Spleen (tissue), 11 donors: ENCODE measurements at regions not wholly inside any gene's neighbourhood (a gene's known extent, or its start where the extent isn't known, plus 50 kb on each side); places are given as distances from the start of the nearest gene placed in this dataset.

Experiments
- DNase-seq: peaks from one replicate; pipeline ENCODE4 v3.0.0-alpha.2; 2020
- H3K27ac ChIP-seq, 8 donors: fragments of 200-600 bp; sonication (generic) in 7 of 8; 1 replicate in 4 of 8; 2 replicates in 4 of 8; pipeline versions ENCODE4 v1.5.0 to v1.8.0; 2016 to 2021; ENCODE audit warnings: inconsistent platforms in 4 of 8, mild to moderate bottlenecking in 4 of 8, moderate library complexity in 1 of 8
- H3K27me3 ChIP-seq, 7 donors: fragments of 200-600 bp; sonication (generic) in 6 of 7; replicated peaks in 1 of 7; 1 replicate in 4 of 7; 2 replicates in 3 of 7; pipeline versions ENCODE4 v1.5.0 to v1.8.0; 2016 to 2021; ENCODE audit warnings: inconsistent platforms in 3 of 7, mild to moderate bottlenecking in 1 of 7
- H3K36me3 ChIP-seq, 6 donors: fragments of 200-600 bp; sonication (generic) in 5 of 6; 1 replicate in 4 of 6; 2 replicates in 2 of 6; pipeline versions ENCODE4 v1.5.0 to v1.8.0; 2016 to 2021; ENCODE audit warnings: inconsistent platforms in 2 of 6
- H3K4me1 ChIP-seq, 6 donors: fragments of 200-600 bp; sonication (generic) in 5 of 6; 1 replicate in 3 of 6; 2 replicates in 3 of 6; pipeline versions ENCODE4 v1.5.0 to v1.8.0; 2016 to 2021; ENCODE audit warnings: inconsistent platforms in 3 of 6
- H3K4me3 ChIP-seq, 8 donors: fragments of 200-600 bp; sonication (generic) in 7 of 8; 1 replicate in 4 of 8; 2 replicates in 4 of 8; pipeline versions ENCODE4 v1.5.0 to v1.8.0; 2016 to 2021; ENCODE audit warnings: inconsistent platforms in 4 of 8, mild to moderate bottlenecking in 4 of 8, moderate library complexity in 2 of 8
- H3K9me3 ChIP-seq, 8 donors: fragments of 200-600 bp; sonication (generic) in 7 of 8; 1 replicate in 4 of 8; 2 replicates in 4 of 8; pipeline versions ENCODE4 v1.5.0 to v1.8.0; 2016 to 2021; ENCODE audit warnings: inconsistent platforms in 4 of 8
- POLR2A ChIP-seq, 3 donors: fragments of 450-650 bp; IDR thresholded peaks; one replicate each; pipeline ENCODE4 v1.5.1; 2017; ENCODE audit warnings: antibody characterized with exemption in 3 of 3, mild to moderate bottlenecking in 1 of 3
- POLR2AphosphoS5 ChIP-seq, 3 donors: sonication (generic); formaldehyde crosslinking; IDR thresholded peaks; one replicate each; pipeline ENCODE4 v1.5.1; 2017; ENCODE audit warnings: antibody characterized with exemption in 3 of 3
- WGBS, 5 donors: extraction: QIAGEN DNeasy Blood & Tissue Kit in 3 of 5; methylation state at CpG; one replicate each; pipeline versions ENCODE4 v1.1.5 to v1.1.7; 2013 to 2018; 5-methylcytosine and 5-hydroxymethylcytosine counted together
- intact Hi-C: fragments of 100-400 bp; cut with DNase I; formaldehyde crosslinking; loops from one replicate; pipeline ENCODE4 v1.15.0; 2023; ENCODE audit warnings: low total_unique reads
- TF ChIP-seq, protein P1 (sequence below), 11 experiments: fragments of 200-600 bp in 7 of 11; fragments of 450-650 bp in 4 of 11; sonication (generic) in 4 of 11; IDR thresholded peaks in 8 of 11; conservative IDR thresholded peaks in 3 of 11; 1 replicate in 7 of 11; 2 replicates in 4 of 11; pipeline versions ENCODE4 v1.4.0 to v1.8.0; 2016 to 2021; ENCODE audit warnings: antibody characterized with exemption in 11 of 11, inconsistent platforms in 4 of 11, mild to moderate bottlenecking in 1 of 11
- donor health status: healthy with polysubstance abuse.
- donor health status: DM: no; HTN: no; CAD: no; lungs with moderate emphysema.
- donor health status: DM: no; HTN: no; CAD: no.
- donor health status: Bipolar disorder and iron deficiency.
- donor health status: healthy.
- donor health status: DM: no; HTN: no; CAD: no.
- donor health status: DM: yes; HTN: yes; CAD: no.

DNA sequence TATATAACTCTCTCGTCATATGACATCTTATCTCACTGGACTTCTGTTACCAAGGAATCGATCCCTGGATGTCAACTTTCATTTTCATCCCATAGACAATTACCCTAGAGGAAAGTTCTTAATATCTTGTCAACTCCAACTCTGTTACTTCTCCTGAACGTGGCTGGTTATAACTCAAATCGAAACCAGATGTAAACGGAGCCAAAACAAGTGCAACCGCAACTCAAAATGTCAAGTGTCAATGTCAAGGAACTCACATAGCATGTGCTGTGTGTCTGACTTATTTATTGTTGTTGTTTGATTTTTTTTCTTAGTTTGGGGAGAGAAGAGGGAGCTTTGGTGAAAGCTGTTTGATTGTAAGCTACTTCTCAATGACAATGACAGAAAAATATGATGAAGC is 108.6 kb downstream of the VIP start:
- DNase-seq = no peak
- no peak overlapping the region for H3K27ac ChIP-seq
- H3K4me1 ChIP-seq = no peaks in the 10 kb centered on the region
- no peaks in the 10 kb centered on the region for H3K9me3 ChIP-seq
- 46 to 67% (median 59%) methylated on average over 6 of the region's 6 CpGs for WGBS, 5 donors
- no peak for TF ChIP-seq POLR2AphosphoS5 (IDR thresholded peaks at IDR 0.05)
- TF ChIP-seq POLR2A (IDR thresholded peaks at IDR 0.05) = no peak
- TF ChIP-seq, protein P1, sequence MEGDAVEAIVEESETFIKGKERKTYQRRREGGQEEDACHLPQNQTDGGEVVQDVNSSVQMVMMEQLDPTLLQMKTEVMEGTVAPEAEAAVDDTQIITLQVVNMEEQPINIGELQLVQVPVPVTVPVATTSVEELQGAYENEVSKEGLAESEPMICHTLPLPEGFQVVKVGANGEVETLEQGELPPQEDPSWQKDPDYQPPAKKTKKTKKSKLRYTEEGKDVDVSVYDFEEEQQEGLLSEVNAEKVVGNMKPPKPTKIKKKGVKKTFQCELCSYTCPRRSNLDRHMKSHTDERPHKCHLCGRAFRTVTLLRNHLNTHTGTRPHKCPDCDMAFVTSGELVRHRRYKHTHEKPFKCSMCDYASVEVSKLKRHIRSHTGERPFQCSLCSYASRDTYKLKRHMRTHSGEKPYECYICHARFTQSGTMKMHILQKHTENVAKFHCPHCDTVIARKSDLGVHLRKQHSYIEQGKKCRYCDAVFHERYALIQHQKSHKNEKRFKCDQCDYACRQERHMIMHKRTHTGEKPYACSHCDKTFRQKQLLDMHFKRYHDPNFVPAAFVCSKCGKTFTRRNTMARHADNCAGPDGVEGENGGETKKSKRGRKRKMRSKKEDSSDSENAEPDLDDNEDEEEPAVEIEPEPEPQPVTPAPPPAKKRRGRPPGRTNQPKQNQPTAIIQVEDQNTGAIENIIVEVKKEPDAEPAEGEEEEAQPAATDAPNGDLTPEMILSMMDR (IDR thresholded peaks at IDR 0.05 in 8 of 11, conservative IDR thresholded peaks at IDR 0.05 in 3 of 11) = no peak
- no peak overlapping the region for H3K4me3 ChIP-seq
- intact Hi-C loops = no loop called here
- H3K27me3 ChIP-seq = no peaks in the 10 kb centered on the region
- no peaks in the 10 kb centered on the region for H3K36me3 ChIP-seq

DNA sequence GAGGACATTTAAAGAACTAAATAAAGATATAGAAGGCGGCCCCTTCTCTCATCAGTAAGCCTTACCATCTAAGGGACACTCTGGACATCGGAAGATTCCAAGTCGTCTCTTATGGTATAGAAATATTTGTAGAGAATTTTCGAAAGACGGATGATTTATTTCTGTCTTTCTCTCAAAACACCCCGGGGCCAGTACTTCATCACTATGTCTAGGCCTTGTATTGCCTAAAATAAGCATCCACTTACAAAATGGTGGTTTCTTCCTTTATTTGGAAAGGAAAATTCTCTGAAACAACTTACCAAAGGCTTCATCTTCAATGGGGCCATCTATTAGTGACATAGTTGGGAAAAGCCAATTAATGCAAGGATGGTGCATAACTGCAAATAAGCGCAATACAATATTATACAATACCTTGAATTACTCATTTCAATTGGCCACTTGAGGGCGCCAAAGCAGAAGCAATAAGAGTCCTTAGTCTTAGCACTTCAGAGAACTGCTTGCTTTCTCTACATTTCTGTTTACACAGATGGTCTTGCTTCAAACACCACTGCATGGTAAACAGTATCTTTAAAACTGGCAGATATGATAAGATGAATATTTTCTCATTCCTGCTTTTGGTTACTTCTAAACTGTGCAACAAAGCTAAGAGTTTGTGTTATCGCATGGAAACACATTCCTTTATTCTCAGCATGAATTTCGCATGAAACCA is 113.2 kb downstream of the VIP start:
- H3K27ac ChIP-seq = no peak overlapping the region
- no peak for TF ChIP-seq POLR2A (IDR thresholded peaks at IDR 0.05)
- TF ChIP-seq, protein P1 (IDR thresholded peaks at IDR 0.05 in 8 of 11, conservative IDR thresholded peaks at IDR 0.05 in 3 of 11) = peak in 10 of 11 experiments; percentile 27 to 73 (median 64)
- DNase-seq = no peak
- H3K4me1 ChIP-seq = no peaks in the 10 kb centered on the region
- no peaks in the 10 kb centered on the region for H3K9me3 ChIP-seq
- H3K36me3 ChIP-seq = no peaks in the 10 kb centered on the region
- H3K27me3 ChIP-seq = no peaks in the 10 kb centered on the region
- 65 to 70% (median 69%) methylated on average over 10 of the region's 10 CpGs for WGBS, 5 donors
- intact Hi-C loops = loop anchor here (10.0 kb wide), 1 partner anchor 161 kb away; no protein-coding TSS in a partner anchor
- H3K4me3 ChIP-seq = no peak overlapping the region

DNA sequence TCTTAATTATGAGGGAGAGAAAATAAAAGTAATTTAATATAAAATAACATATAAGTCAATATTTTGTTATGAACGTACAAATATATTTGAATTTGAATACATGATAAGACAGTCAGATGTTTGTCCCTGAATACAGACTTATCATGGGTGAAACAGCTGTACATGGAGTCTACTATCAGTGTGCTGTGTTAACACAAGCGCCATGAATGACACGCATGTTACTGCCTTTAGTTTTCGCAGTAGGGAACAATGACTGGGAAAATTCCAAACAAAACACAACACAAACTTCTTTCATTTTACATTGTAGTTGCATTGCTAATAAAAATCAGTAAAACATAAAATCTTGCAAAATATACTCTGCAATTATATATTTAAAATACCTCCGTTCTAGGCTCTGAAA is 108.6 kb downstream of the FBXO5 start:
- intact Hi-C loops = loop anchor here (10.0 kb wide), 1 partner anchor 51 kb away; no protein-coding TSS in a partner anchor
- Histone ChIP-seq H3K4me3 (no peak overlapping the region), H3K9me3 (no peaks in the 10 kb centered on the region), H3K36me3 (no peaks in the 10 kb centered on the region), H3K27ac (no peak overlapping the region), H3K4me1 (no peaks in the 10 kb centered on the region), H3K27me3 (peaks cover 0 to 9% (median 0%) of the 10 kb centered on the region in 7 donors)
- TF ChIP-seq POLR2AphosphoS5 (IDR thresholded peaks at IDR 0.05) (no peak), POLR2A (IDR thresholded peaks at IDR 0.05) (no peak)
- TF ChIP-seq, protein P1 (IDR thresholded peaks at IDR 0.05 in 8 of 11, conservative IDR thresholded peaks at IDR 0.05 in 3 of 11) = no peak
- 71 to 95% (median 86%) methylated on average over 5 of the region's 5 CpGs for WGBS, 5 donors
- DNase-seq = no peak

DNA sequence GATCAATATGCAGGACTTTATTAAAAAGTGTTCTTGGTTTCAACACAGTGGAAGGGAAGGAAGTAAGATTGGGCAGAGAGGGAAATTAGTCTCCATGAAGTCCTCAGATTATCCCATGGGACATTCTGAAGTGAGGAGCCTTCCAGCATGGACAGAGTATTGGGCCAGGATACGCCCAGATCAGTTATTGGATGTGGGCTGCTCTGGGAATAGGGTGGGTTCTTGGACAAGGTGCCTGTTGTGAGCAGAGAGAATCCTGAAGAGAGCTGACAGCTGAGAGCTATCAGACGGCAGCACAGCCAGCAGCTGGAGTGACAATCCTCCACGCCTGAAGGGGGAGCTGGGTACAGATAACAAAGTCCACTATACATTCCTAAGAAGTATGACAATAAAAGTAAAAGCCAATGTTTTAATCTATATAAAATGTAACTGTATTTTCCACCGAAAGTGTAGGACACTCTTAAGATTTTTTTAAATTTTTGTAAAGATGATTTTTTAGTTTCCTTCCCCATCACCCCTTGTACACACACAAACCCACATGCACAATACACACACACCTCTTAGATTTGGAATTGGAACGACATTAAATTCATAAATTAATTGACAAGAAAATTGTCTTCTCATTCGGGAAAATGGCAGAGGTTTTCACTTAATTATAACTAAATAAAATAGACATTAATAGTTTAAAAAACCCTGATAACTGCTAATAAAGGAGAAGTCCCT is 107.8 kb downstream of the FBXO5 start:
- WGBS, 5 donors = 66 to 79% (median 69%) methylated on average over 6 of the region's 6 CpGs
- H3K36me3 ChIP-seq = no peaks in the 10 kb centered on the region
- no peak for DNase-seq
- intact Hi-C loops = loop anchor here (10.0 kb wide), 1 partner anchor 50 kb away; no protein-coding TSS in a partner anchor
- H3K4me1 ChIP-seq = no peaks in the 10 kb centered on the region
- peaks cover 0 to 7% (median 2%) of the 10 kb centered on the region in 8 donors for H3K9me3 ChIP-seq
- no peak overlapping the region for H3K27ac ChIP-seq
- no peak for TF ChIP-seq POLR2AphosphoS5 (IDR thresholded peaks at IDR 0.05)
- TF ChIP-seq POLR2A (IDR thresholded peaks at IDR 0.05) = no peak
- TF ChIP-seq, protein P1 (IDR thresholded peaks at IDR 0.05 in 8 of 11, conservative IDR thresholded peaks at IDR 0.05 in 3 of 11) = no peak
- no peak overlapping the region for H3K4me3 ChIP-seq
- peaks cover 0 to 9% (median 0%) of the 10 kb centered on the region in 7 donors for H3K27me3 ChIP-seq
